ENCODE measurements at regions not wholly inside any gene's neighbourhood (a gene's known extent, or its start where the extent isn't known, plus 50 kb on each side); places are given as distances from the start of the nearest gene placed in this dataset.

GRCh38 chr14:101418601-101419000, 142.7 kb upstream of the DIO3 start:
- no peak overlapping the region for H3K27ac ChIP-seq
- TF ChIP-seq CTCF (conservative IDR thresholded peaks at IDR 0.05) (no peak), ZFX (IDR thresholded peaks at IDR 0.05) (no peak)

DNA sequence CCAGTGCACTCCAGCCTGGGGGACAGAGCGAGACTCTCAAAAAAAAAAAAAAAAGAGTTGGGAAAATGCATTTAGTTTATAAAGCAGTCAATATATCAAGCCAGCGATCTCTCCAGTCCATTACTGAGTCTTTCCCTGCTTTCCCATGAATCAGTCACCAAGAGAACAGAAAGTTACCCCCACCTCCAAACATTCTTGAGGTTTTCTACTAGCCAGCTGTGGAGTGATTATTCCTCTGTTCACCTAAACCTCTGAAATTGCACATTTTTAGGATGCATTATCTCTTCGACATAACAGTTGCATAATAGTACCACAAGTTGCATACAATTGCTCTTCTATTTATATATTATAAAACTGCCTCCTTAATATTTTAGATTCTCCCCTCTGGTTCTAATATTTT, 134.8 kb upstream of the DIO3 start:
- no peak for TF ChIP-seq ZFX (IDR thresholded peaks at IDR 0.05)
- no peak for TF ChIP-seq CTCF (conservative IDR thresholded peaks at IDR 0.05)
- no peak overlapping the region for H3K27ac ChIP-seq

GRCh38 chr14:101428409-101428808, 132.9 kb upstream of the DIO3 start:
- TF ChIP-seq CTCF (conservative IDR thresholded peaks at IDR 0.05) (no peak), ZFX (IDR thresholded peaks at IDR 0.05) (no peak)
- no peak overlapping the region for H3K27ac ChIP-seq

- H3K27ac ChIP-seq, result no peak overlapping the region
- TF ChIP-seq ZFX (IDR thresholded peaks at IDR 0.05) (no peak), CTCF (conservative IDR thresholded peaks at IDR 0.05) (no peak)
Observed at GRCh38 chr14:101435546-101435945, 125.7 kb upstream of the DIO3 start.

DNA sequence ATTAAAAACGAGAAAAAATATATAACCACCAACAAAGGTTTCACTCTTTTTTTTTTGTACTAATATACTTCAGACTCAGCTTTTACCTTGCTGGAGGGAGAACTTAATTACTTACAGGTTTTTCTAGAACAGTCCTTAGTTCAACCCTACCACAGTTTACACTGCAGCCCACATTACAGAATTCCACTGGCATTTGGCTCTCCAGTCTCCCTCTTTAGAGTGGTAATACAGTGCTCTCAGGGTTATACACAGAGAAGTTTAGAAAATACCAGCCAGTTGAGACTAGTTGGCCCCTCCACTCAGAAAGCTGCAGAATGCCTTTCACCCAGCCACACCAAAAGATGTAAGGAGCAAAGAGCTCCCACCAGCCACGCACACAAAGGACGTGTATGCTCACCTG, 122.3 kb upstream of the DIO3 start:
- TF ChIP-seq ZFX (IDR thresholded peaks at IDR 0.05) (no peak), CTCF (conservative IDR thresholded peaks at IDR 0.05) (no peak)
- no peak overlapping the region for H3K27ac ChIP-seq

- TF ChIP-seq CTCF (conservative IDR thresholded peaks at IDR 0.05) (no peak), ZFX (IDR thresholded peaks at IDR 0.05) (no peak)
- H3K27ac ChIP-seq, result no peak overlapping the region
Observed at GRCh38 chr14:101440496-101440895, 120.8 kb upstream of the DIO3 start.

DNA sequence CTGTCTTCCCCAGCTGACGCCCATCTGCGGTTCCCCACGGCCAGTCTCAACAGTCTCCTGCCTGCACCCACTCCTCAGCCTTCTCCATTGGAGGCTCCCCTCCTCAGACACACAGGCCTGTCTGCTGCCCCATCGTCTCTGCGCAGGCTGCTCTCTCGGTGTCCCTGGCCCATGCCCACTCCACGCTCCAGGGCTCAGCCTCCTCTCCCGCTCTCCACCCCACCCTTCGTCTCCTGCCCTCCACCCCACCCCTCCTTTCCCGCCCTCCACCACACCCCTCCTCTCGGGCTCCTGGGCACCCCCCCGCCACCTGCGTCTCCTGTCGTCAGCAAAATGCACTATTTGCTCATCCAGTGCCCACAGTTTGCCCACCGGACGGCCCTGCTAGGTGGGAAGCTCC, 119.6 kb upstream of the DIO3 start:
- H3K27ac ChIP-seq, result no peak overlapping the region
- TF ChIP-seq CTCF (conservative IDR thresholded peaks at IDR 0.05) (no peak), ZFX (IDR thresholded peaks at IDR 0.05) (no peak)
